Fibroblast of skin of right quadriceps (primary cell): ENCODE measurements at regions not wholly inside any gene's neighbourhood (a gene's known extent, or its start where the extent isn't known, plus 50 kb on each side); places are given as distances from the start of the nearest gene placed in this dataset.
A peak's percentile ranks its signal among the peaks of the same experiment; 100 is the strongest.

Source experiments
- DNase-seq: peaks from one replicate; pipeline ENCODE4 v3.0.0-alpha.2; 2013

GRCh38 chr12:96136161-96136560, 58.0 kb upstream of the ELK3 start:
- DNase-seq, result peak; percentile 82

DNA sequence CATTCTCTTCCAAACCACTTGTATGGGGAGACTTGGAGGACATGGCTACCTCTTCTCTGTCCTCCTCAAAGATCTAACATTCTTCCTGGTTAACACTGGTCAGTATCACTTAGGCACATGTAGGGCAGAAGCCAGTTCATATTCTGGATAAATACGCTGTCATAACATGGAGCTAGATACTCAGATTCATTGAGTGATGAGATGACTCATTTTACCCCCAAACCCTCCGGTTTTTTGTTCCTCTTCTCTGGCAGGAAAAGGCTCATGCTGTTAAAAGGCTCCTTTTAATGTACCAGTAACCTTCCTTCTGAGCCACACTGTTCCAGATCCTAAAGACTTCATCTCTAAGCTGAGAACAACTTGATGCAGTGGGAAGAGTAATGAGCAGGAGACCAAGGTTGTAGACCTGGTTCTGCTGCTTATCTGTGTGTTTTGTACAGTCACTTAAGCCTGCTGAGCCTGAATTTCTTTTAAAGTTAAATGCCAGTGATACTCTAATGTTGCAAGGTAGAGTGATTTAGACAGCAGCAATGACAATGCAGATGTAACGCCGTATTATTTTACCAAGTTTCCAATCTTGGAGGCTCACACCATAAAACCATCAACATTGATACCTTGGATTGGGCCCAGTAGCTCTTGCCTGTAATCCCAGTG, 57.3 kb upstream of the ELK3 start:
- DNase-seq, result peak; percentile 34

DNA sequence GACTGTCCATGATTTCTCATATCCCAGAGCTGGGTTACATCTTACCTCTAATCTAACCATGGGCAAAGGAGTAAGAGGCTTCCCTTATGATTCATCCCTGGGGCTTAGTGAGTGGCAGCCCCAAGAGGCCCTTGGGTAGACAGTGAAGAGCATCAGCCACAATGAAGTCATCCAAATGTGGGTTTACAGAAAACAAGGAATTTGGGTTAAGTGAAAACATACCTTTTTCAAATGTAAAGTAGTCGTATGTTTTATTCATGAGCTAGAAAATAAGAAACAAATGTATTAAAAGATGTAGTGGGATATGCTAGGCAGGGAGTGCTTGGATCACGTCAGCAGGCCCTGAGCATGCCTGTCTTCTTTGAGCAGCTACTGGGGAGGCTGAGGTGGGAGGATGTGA, 54.0 kb upstream of the ELK3 start:
- peak; percentile 94 for DNase-seq

- DNase-seq, result no peak
Observed at GRCh38 chr12:96141216-96141912, 52.8 kb upstream of the ELK3 start.

DNA sequence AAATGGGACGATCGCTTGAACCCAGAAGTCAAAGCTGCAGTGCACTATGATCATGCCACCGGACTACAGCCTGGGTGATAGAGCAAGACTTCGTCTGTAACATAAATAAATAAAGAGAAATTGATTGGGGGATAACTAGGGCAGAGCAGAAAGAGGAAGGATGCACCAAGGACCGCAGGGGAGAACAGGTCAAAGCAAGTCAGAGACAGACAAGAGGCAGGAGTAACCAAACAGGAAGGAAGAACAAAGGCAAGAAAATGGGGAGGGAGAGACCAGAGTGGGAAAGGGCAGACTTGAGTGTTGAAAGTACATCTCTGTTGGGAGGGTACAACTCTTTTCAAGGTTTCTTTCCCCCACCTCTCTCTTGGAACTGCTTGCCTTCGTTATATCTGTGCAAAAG, 50.8 kb upstream of the ELK3 start:
- no peak for DNase-seq

DNA sequence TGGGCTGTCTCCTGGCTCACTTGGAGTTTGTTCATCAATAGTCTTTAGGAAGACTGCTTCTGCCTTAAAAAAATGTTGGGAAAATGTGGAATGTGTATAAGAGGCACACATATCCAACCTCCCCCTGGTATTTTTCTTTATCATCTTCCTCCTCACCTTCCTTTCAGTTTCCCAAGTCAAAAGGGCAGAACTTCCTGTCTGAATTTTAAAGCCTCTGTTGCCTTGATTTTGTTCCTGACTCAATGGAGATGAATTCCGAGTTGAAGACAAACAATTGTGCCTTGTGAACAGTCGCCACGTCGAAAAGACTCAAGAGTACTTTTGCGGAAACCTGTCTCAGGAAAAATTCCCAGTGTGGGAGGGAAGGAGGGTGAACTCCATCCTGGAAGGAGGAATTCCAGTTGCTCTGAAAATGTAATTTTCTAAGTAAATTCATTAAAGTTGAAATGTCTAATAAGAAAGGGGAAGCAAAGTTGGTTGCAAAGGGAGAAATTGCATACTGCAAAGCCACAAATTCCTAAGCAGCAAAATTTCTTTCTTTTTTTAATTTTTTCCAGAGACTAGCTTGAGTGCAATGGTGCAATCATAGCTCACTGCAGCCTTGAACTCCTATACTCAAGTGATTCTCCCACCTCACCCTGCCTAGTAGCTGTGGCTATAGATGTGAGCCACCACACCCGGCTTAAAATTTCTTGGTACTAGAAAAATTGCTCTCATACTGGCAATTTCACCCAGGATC, 50.2 kb upstream of the ELK3 start:
- no peak for DNase-seq
